ENCODE measurements at regions not wholly inside any gene's neighbourhood (a gene's known extent, or its start where the extent isn't known, plus 50 kb on each side); places are given as distances from the start of the nearest gene placed in this dataset.

DNA sequence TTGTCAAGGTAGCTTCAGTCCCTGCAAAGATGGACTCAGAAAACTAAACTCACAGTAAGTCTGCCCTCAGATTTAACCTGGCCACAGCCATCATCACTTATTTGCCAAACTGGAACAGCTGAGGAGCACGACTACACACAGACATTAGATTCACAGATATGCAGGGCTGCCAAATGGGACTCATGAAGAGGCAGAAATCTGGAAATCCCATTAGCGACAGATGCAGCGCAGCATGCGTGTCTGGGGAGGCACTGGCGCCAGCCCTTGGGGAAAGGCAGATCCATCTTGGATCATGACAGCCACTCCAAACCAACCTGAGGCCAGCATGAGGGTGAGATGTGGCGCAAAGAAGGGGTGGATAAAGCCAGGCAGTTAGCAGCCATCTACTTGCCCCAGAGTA is 160.7 kb upstream of the TSC22D2 start:
- RAD21 ChIA-PET (ENCODE audit: low non-redundant PET in 1 of 2, low total read pairs in 2 of 2, uncharacterized antibody in 2 of 2, unreplicated experiment in 2 of 2), result no interaction called here
- no peak overlapping the region for H3K27ac ChIP-seq (ENCODE audit: low read depth, low read length)
- POLR2A ChIA-PET, result no interaction called here
- no peaks in the 10 kb centered on the region for H4K20me1 ChIP-seq (ENCODE audit: insufficient read depth)
- H3K4me2 ChIP-seq (ENCODE audit: low read length), result no peak overlapping the region
- DNase-seq (ENCODE audit: low read depth, low spot score), result no peak
- no peaks in the 10 kb centered on the region for H3K79me2 ChIP-seq (ENCODE audit: insufficient read depth, low read length)
- peaks cover 4 to 8% of the 10 kb centered on the region in 2 experiments; a peak in 3 of 4 replicates for H3K4me1 ChIP-seq (ENCODE audit: control insufficient read depth in 1 of 2, insufficient read depth in 2 of 2, low read length in 2 of 2)
- no peaks in the 10 kb centered on the region for H3K36me3 ChIP-seq (ENCODE audit: control insufficient read depth in 1 of 2, insufficient read depth in 2 of 2, low read length in 2 of 2)
- H3K4me3 ChIP-seq (replicated peaks in 1 of 2; ENCODE audit: low read depth in 1 of 2, low read length in 2 of 2), result no peak overlapping the region
- no TSS peak for BruUV-seq (replicated peaks)
- no peaks in the 10 kb centered on the region for H3K9me3 ChIP-seq (ENCODE audit: control insufficient read depth in 1 of 2, insufficient read depth in 1 of 2, low read depth in 1 of 2, low read length in 2 of 2)
- H3K9ac ChIP-seq (ENCODE audit: low read length), result no peak overlapping the region
- H3K27me3 ChIP-seq (ENCODE audit: insufficient read depth, low read length), result no peaks in the 10 kb centered on the region
- intact Hi-C loops (cut with micrococcal nuclease), result no loop called here
- H2AFZ ChIP-seq (ENCODE audit: low read depth, low read length, poor library complexity, severe bottlenecking), result no peak overlapping the region
- CTCF ChIA-PET, result no interaction called here
- TF ChIP-seq RAD21 (IDR thresholded peaks at IDR 0.05; ENCODE audit: low read depth), result no peak
- TF ChIP-seq EZH2phosphoT487 (IDR thresholded peaks at IDR 0.05; ENCODE audit: borderline replicate concordance), result no peak
- TF ChIP-seq CBX3 (IDR thresholded peaks at IDR 0.05; ENCODE audit: low read depth), result no peak
- TF ChIP-seq SP1 (IDR thresholded peaks at IDR 0.05; ENCODE audit: low read depth), result no peak
- TF ChIP-seq, protein P1, sequence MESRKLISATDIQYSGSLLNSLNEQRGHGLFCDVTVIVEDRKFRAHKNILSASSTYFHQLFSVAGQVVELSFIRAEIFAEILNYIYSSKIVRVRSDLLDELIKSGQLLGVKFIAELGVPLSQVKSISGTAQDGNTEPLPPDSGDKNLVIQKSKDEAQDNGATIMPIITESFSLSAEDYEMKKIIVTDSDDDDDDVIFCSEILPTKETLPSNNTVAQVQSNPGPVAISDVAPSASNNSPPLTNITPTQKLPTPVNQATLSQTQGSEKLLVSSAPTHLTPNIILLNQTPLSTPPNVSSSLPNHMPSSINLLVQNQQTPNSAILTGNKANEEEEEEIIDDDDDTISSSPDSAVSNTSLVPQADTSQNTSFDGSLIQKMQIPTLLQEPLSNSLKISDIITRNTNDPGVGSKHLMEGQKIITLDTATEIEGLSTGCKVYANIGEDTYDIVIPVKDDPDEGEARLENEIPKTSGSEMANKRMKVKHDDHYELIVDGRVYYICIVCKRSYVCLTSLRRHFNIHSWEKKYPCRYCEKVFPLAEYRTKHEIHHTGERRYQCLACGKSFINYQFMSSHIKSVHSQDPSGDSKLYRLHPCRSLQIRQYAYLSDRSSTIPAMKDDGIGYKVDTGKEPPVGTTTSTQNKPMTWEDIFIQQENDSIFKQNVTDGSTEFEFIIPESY (IDR thresholded peaks at IDR 0.05; ENCODE audit: extremely low read depth, insufficient replicate concordance, low read length), result no peak
- TF ChIP-seq ZNF274 (IDR thresholded peaks at IDR 0.05; ENCODE audit: low read depth, low read length), result no peak
- TF ChIP-seq POLR2AphosphoS5 (IDR thresholded peaks at IDR 0.05; ENCODE audit: low read depth, low read length), result no peak
- TF ChIP-seq, protein P2, sequence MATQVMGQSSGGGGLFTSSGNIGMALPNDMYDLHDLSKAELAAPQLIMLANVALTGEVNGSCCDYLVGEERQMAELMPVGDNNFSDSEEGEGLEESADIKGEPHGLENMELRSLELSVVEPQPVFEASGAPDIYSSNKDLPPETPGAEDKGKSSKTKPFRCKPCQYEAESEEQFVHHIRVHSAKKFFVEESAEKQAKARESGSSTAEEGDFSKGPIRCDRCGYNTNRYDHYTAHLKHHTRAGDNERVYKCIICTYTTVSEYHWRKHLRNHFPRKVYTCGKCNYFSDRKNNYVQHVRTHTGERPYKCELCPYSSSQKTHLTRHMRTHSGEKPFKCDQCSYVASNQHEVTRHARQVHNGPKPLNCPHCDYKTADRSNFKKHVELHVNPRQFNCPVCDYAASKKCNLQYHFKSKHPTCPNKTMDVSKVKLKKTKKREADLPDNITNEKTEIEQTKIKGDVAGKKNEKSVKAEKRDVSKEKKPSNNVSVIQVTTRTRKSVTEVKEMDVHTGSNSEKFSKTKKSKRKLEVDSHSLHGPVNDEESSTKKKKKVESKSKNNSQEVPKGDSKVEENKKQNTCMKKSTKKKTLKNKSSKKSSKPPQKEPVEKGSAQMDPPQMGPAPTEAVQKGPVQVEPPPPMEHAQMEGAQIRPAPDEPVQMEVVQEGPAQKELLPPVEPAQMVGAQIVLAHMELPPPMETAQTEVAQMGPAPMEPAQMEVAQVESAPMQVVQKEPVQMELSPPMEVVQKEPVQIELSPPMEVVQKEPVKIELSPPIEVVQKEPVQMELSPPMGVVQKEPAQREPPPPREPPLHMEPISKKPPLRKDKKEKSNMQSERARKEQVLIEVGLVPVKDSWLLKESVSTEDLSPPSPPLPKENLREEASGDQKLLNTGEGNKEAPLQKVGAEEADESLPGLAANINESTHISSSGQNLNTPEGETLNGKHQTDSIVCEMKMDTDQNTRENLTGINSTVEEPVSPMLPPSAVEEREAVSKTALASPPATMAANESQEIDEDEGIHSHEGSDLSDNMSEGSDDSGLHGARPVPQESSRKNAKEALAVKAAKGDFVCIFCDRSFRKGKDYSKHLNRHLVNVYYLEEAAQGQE (IDR thresholded peaks at IDR 0.05; ENCODE audit: low read depth), result no peak
- TF ChIP-seq, protein P3, sequence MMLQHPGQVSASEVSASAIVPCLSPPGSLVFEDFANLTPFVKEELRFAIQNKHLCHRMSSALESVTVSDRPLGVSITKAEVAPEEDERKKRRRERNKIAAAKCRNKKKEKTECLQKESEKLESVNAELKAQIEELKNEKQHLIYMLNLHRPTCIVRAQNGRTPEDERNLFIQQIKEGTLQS (IDR thresholded peaks at IDR 0.05), result no peak
- TF ChIP-seq TCF7L2 (IDR thresholded peaks at IDR 0.05; ENCODE audit: borderline replicate concordance, extremely low read depth, insufficient read depth, insufficient read length), result no peak
- no peak for TF ChIP-seq YY1 (IDR thresholded peaks at IDR 0.05; ENCODE audit: extremely low read depth, insufficient replicate concordance, low read depth, low read length)
- H3K9me2 ChIP-seq (ENCODE audit: insufficient read depth), result no peaks in the 10 kb centered on the region
- ATAC-seq, result no peak

All from HCT116 (cell line).